ENCODE measurements at regions not wholly inside any gene's neighbourhood (a gene's known extent, or its start where the extent isn't known, plus 50 kb on each side); places are given as distances from the start of the nearest gene placed in this dataset.

GRCh38 chr12:92065639-92066038 lies 80.0 kb downstream of the BTG1 start:
- no peak for TF ChIP-seq EZH2 (optimal IDR thresholded peaks at IDR 0.05; ENCODE audit: low read depth, low read length)
- no peak for TF ChIP-seq EZH2phosphoT487 (IDR thresholded peaks at IDR 0.05; ENCODE audit: low read length)
